Activated naive CD4-positive, alpha-beta T cell treated with Interleukin-2 at 50 U/mL for 16 hours (primary cell): ENCODE measurements at regions not wholly inside any gene's neighbourhood (a gene's known extent, or its start where the extent isn't known, plus 50 kb on each side); places are given as distances from the start of the nearest gene placed in this dataset.

Source experiments
- DNase-seq: peaks from one replicate; pipeline ENCODE4 v3.0.0-alpha.2; 2020

DNA sequence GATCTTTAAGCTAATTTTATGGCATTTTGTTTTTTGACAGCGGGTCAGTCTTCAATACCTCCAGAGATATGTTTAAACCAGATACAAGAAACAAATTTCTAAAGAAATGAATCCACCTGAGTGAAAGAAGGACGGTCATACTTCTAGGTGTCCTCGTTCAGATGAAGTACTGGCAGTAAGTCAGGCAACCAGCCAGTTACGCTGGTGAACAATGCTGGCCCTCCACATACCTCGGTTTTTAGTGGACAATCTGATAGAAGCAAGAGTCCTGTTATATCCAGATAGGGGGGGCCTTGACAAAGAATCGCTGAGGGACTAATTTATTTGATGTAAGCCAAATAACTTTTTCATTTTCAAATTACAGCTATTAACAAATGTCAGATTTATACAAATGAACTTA is 266.4 kb upstream of the KLF14 start:
- DNase-seq: no peak

DNA sequence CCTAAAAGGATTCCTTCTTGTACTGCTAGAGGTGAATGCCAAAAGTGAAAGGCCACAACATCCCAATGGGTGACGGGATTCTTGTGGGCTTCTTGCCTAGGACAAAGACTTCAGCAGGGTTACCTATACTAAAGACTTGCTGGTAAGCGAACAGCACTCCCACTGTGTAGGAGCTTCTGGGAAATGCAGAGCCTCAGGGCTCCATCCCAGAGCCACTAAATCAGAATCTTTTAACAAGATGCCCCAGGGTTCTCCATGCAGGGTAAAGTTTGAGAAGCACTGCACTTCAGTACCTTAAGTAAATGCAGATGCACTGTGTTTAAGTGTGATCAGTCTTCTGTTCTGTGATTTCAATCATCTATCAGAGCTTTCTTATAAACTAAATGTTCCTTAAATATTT is 266.9 kb upstream of the KLF14 start:
- DNase-seq: no peak

DNA sequence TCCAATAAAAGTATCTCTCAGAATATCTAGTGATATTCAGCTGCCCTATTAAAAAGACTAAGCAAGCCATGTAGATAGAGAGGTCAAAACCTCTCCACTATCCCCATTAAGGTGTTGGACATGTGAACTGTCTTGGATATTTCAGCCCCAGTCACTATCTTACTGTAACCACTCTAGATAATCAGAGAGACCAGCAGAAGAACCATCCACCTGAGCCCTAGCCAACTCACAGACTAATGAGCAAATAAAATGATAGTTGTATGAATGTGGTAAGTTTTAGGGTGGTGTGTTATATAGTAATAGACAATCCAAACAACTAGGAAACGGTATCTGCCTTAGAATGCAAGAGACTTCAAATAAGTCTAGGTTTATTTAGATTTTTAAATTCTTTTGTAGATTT is 268.6 kb upstream of the KLF14 start:
- DNase-seq: no peak

DNA sequence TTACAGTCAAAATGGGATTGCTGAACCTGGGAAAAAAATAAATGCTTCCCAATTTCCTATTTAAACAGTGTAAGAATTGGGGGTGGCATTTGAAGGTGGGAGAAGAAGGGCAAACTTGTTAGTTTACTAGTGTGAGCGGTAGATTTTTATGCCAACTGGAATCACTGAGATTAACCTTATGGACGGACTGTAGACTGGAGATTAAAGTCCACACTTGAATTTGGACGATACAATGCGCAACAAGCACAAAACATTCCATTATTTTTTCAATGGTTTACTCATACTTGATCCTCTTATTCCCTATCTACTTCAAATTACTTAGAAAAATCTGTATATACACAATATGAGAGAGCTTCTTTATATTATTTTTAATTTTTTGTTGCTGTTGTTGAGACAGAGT is 269.6 kb upstream of the KLF14 start:
- DNase-seq: no peak

DNA sequence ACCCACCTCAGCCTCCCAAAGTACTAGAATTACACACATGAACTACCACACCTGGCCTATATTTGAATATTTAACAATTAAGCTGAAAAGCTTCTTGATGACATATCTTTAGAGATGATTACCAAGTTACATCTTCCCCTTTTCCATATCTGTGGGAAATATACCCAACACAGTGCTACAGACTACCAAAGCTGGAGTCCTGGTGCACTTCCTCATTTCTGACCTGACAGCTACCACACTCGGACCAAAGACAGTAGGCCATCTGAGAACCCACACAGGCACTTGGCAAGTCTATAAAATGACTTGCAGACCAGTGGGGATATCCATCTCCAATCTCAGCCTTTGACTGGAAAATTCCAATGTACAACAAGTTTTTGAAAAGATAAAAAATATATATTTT is 270.4 kb upstream of the KLF14 start:
- DNase-seq: no peak

DNA sequence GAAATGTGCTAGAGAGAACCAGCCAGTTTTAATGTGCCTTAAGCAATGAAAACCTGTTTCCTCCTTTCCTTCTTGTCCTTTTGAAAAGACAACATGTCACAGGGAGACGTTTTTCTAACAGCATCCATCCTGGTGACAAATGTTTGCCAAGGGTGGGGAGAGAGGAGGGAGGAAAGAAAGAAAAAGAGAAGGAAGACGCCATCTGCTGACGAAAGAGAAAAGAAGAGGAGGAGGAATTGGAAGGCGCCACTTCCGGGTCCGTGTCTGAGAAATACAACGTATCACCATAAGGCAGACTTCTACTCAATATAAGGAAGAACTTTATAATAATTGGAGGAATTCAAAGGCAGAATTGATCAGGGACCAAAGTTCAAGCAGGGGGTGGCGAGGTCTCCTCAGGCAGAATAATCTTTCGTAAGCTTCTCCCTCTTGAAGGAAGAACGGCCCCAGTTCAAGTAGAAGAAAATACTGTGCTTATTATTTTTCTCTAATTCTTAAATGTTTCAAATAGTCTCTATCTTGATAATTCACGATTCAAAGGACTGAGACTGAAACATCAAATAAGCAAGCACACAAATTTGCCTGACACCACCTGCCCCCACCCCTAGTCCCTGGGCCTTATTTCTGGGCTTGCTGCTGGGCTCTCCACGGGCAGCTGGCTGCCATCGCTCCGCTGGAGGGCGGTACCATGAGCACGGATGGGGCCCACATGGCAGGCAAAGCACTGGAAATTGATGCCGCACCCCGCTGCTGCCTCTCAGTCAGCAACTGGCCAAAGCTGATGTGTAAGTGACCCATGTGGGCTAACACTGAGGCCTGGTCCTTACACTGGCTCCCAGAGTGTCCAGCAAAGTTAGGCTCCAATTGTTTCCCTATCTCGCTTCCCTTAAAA is 273.7 kb upstream of the KLF14 start:
- peak; percentile 57 for DNase-seq

DNA sequence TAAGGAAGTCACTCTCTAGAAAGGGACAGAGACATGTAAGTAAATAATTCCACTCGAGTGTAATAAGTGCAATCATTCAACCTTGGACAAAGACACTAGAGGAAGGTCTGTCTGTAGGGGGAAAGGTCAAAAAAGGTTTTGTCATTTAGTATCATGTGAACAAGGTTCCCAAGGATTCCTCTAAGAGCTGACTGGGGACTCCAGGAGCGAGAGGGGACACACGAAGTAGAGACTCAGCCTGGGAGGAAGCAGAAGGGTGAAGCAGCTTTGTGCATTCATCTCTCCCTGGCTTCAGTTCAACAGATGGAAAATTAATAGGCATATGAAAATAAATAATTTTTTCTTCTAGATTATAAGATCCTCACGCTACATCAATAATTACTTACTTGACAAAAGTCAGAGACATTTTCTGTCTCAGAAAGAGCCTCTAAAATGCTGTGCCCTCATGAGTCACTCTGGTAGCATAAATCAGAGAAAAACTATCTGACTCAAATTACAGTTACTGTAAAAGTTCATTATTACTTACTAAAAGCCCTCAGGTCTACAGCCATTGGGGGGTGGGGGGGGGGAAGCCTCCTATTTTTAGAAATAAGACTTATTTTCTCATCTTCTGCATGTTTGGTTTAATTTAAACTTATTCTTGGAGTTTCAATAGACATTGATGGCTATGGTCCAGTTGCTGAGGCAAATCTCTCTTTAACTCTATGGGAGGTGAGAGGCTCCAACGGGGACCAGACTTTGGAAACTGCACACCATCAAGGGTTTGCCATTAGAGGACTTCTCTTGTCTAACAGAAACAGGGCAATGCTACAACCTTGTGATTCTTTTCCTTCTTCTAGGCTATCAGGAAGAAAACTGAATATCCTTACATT is 275.1 kb upstream of the KLF14 start:
- DNase-seq: no peak

DNA sequence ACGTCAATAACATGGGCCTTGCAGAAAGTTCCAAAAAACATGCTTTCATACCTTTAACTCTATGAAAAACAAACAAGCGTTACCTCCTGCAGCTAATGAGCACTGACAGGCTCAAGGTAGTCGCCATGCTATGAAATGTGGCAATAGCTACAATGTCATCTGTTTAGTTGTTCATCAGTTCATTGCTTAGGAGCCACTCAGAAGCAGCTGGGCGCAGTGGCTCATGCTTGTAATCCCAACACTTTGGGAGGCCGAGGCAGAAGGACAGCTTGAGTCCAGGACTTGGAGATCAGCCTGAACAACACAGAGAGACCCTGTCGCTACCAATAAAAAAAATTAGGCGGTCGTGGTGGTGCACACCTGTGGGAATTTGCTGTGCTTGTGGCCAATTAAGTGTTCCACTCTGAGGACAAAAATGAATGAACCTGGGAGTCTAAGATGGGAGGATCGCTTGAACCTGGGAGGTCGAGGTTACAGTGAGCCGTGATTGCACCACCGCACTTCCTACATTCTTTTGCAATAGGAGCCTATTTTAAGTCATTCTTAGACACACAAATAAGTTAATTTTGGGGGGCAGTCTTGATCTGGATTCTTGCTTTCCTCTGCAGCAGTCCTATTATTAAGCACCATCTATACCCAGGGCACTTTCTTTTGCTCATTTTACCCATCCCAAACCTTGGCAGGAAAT is 276.2 kb upstream of the KLF14 start:
- no peak for DNase-seq

DNA sequence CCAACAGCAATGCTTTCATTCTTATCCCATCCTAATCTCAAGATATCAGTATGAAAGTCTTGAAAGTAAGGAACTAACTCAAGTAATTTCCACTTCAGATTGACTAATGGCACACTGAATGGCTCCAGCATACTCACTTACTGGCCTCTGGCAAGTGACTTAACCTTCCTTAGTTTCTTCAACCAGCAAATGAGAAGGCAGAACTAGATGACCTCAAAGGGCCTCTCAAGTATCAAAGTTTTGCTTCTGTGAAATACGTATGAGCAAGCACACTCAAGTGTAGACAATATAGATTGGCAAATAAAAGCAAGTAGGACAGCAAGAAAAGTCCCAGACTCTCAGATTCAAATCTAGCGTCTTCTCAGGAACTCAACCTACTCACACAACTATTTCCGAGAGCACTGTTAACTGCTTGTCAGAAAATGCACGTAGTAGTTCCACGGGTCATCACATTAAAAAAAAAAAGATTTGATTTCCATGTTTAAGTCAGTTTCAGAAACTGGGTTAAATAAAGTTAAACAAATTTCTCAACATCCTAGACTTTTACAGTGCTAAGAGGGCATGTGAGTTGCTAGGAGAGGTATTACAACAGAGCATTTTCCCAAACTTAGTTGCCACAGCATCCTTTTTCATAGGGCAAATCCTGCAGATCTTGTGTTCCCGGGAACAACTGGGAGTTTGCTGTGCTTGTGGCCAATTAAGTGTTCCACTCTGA is 276.9 kb upstream of the KLF14 start:
- DNase-seq: no peak

DNA sequence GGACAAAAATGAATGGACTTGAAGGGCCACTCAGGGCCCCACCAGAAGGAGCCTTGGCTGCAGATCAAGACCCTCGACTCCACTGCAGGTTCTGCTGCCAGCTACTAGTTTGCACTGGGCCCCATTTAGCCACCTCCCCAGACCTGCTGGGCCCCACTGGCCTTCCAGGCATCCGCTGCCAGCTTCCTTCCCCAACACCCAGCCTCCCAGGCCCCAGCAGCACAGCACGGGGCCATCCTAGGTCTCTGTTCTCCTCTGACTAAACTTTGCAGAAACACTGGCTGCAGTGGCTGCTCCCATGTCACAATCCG is 277.4 kb upstream of the KLF14 start:
- DNase-seq: peak; percentile 45

DNA sequence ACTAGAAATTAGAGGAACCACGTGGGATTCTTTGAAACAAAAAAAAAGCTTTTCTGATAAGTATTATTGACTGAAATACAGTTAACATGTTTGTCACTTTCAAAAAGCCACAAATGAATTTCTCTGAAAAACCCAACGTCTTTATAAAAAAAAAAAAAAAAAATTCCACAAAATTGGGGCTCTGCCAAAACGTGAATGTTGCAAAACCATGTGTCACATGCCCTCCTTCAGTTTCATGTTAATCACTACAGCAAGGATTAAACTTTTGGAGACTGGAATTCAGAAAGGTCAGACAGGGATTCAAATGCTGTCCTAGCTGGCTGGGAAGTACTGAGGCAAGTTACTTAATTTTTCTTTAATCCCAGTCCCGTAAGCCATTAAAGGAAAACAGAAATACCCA is 278.0 kb upstream of the KLF14 start:
- no peak for DNase-seq

DNA sequence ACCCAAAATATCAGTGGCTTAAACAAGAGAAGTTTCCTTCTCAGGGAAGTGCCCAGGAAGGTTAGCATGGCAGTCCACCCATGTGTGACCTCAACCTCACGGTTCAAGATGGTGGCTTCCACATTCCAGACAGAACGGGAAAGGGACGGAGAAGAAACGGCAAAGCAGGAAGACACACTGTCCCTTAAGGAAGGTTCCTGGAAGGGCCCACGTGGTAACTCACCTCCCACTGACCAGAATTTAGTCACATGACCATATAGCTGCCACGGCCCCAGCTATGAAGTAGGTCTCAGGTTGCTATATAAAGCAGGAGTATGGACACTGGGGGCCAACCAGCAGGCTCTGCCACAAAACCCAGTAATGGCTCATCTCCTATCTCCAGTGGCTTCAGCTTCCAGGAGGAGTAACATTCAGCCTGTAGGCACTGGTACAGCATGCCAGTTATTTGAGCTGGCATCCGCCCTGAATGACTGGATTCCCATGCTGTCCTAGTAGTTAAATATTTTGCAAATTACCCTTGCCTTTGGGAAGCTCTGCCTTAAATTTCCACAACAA is 278.5 kb upstream of the KLF14 start:
- DNase-seq: no peak

DNA sequence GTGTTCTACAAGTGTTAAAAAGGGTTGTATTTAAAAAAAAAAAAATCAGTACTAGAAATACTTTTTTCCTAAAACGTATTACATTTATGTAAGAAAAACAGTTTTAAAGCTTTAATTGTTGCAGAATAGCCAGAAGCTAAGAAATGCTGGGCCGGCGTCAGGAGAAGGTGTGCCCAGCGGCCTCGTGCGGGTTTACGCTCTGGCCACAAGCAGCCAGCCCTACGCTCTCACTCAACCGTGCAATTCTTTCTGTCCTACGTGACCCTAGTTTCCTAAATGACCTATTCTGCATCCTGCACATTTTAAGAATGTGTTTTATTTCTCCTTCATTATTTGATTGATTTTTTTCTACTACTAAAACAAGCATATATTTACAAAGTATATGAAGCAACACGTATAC is 279.7 kb upstream of the KLF14 start:
- DNase-seq: no peak

DNA sequence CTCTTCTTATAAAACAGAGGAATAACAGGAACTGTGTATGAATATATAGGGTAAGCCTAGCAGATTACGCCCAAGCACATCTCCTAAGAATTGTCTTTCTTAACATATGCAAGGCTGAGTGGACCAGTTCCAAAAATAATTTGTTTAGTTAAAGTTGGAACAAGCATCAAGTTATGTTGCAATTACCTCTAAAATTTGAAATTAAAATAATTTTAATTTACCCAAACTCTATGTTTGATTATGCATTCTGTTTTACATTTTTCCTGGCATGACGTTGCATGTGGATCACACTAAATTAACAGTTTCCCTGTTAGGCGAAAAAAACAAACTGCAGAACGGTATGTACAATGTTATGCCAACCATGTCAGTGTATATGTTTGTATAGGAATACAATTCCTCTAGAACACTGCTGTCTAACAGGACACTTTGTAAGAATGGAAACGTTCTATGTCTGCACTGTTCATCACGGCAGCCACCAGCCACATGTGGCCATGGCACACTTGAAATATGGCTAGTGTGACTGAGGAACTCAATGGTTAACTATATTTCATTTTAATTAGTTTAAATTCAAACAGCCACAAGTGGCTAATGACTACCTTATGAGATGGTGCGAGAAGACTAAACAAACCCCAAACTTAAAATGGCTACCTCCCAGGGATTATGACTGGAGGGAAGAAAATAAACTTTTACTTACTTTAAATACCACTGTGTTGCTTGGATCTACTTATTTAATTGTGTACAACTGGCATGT is 281.1 kb upstream of the KLF14 start:
- no peak for DNase-seq

DNA sequence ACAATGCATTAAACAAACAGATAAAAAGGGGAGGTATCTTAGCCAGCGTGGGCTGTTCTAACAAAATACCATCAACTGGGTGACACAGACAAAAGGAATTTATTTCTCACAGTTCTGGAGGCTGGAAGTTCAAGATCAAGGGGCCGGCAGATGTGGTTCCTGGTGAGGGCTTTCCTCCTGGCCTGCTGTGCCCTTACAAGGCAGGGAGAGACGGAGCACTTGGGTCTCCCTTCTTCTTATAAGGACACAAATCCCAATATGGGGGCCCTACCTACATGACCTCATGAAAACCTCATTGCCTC is 281.6 kb upstream of the KLF14 start:
- no peak for DNase-seq

DNA sequence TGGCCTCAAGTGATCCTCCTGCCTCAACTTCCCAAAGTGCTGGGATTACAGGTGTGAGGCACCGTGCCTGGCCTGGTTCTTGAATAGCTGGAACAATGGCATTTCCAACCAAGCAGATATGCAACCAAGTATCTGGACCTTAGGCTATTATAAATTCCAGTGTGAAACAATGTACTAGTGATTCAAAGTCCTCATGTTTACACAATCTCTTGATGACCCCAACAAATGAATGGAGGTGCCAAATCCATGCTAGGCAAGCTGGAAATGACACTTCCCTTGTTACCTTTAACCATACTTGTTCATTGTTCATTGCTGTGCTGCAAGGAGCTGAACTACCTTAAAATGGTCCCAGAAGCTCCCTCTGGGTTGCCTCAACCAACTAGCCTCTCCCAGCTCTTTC is 282.2 kb upstream of the KLF14 start:
- no peak for DNase-seq

DNA sequence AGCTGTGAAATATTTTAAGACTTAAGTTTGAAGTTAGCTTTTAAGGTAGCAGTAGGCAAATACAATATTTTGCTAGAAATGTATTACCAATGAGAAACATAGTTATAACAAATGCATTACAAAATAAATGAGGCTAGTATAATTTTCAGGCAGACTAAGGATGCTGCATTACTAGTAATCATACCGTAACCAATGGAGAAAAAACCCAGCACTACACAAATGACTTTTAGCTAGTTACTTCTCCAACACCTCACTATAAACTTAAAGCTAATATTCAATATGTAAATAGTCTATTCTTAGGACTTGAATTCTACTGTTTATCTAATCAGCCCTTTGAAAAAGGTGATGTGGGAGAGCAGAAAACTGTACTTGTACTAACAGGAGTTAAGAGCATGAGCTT is 285.3 kb upstream of the KLF14 start:
- DNase-seq: no peak

DNA sequence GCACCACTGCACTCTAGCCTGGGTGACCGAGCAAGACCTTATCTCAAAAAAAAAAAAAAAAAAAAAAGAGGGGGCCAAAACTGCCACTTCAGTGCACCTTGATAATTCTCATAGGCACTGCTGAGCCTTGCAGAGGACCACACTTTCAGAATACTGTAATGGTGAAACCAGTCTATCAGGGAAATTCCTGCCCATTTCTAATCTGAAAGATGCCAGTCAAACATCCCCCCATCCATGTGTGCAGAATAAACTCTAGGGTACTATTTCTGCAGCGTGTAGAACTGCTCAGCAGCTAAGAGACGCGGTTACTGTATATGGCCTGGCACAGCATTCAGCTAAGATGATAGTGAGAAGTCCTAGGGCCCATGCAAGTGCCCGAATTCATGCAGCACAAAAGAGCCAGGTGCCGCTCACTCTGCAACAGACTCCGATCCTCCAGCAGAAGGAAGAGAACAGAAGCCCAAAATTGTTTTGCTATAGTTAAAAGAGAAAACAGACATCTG is 286.8 kb upstream of the KLF14 start:
- no peak for DNase-seq

DNA sequence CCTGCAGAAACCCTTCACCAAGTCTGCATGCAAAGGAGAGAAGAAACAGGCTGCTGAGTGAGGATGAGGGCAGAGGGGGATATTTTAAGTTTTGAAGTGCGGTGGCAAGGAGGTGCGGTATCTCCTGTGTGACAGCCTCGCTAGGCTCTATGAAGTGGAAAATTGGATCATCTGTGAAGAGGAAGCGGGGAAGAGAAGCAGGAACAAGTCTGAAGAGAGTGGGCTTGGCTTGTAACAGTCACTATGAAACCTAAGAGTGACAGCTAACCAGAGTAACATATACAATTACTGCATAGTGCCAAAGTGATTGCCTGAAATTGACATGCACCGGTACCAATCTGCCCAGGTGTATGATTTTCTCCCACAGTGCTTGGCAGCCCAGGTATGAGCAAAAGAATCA is 287.5 kb upstream of the KLF14 start:
- DNase-seq: no peak

DNA sequence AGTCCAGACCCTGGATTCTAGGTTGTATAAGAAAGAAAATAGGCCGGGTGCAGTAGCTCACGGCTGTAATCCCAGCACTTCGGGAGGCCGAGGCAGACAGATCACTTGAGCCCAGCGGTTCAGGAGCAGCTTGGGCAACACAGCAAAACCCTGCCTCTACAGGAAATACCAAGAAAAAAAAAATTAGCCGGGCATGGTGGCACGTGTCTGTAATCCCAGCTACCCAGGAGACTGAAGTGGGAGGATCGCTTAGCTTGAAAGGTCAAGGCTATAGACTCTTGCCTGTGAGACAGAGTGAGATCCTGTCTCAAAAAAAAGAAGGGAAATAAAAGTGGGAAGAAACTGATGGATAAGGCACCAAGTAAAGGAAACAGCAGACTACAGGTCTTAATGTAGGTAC is 287.9 kb upstream of the KLF14 start:
- no peak for DNase-seq

DNA sequence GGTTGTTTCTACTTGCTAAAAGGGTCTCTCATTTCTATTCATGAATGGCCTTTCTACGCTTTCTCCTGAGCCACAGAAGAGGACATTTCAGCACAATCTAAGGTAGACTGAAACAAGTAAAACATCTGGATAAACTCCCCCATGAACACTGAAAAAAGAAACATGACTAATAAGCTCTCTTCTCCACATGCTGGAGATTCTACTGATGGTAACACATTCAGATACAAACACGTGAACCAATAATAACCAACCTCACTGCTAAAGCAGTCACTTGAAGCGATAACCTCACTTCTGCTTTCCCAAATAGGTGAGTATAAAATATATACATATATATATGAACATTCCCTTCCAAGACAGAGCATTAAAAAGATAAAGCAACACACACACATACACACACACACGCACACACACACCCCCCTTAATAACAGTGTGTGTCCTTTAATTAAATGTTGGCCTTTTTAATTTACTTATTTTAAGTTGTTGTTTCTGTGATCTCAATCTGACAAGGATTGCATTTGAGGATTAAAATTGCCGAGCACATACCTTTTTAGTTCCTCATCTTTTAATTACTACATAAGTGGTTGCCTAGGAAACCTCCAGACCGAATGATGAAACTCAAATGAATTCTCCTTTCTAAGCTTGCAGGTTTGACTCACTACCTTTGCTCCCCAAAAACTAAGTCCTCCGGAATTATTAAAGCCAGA is 292.4 kb upstream of the KLF14 start:
- no peak for DNase-seq
